GM18867 (cell line): ENCODE measurements at regions not wholly inside any gene's neighbourhood (a gene's known extent, or its start where the extent isn't known, plus 50 kb on each side); places are given as distances from the start of the nearest gene placed in this dataset.

ENCODE experiments used
- ATAC-seq: cut with Tn5 transposase; IDR thresholded peaks from one replicate; pipeline ENCODE4 v1.9.1; 2021; ENCODE audit warnings: mild to moderate bottlenecking, moderate library complexity; ENCODE audit not compliant: unreplicated experiment

DNA sequence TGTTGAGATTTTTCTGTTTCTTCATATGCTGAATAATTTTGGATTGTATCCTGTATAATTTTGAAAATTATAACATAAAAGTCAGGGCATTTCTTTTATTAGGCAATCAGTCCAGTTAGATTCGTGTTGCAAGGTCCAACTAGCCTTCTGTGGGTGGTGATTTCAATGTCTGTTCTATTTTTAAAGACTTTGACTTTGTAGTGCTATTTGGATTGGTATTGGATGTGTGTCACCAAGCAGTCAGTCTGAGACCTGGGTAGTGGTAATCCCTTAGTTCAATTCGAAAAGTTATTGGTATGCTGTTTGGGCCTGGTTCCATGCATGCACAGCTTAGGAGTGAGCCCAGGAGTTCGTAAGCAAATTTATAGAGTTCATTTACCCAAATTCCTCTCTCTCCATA lies 82.2 kb downstream of the EPDR1 start:
- no peak for ATAC-seq

DNA sequence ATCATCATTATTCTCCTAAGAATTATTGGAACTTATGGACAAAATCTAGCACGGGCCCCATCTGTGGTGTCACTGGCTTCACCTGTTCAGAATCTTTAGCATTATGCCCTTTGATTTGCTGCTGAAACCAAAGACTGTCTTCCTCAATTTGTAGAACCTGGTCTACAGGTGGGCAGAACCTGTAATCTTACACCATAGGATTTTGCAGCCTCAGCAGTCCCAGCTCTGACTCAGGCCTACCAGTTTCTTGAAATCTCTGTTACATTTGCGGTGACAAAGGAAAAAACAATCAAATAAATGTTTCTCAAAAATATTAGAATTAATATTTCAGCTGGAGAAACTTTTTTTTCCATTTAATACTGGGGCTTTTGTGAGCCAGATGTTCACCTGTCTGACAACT lies 86.1 kb downstream of the EPDR1 start:
- no peak for ATAC-seq

DNA sequence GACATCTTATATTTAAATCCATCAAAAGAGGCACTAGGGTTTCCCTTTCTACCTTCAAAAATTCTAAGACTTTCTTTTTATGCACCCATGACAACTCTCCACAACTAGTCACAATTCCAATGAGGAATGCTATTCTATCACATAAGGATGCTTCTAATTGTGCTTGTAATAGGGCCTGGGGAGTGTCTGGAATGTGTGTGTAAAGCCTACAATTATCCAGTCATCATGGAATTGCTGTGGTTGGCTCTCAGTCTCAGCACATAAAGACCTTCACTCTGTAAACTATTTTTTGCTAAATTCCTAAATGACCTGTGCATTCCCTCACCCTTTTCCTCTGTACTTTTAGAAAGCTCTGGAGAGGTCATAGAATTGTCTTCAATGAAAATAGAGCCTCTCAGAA lies 86.7 kb downstream of the EPDR1 start:
- ATAC-seq, result no peak

DNA sequence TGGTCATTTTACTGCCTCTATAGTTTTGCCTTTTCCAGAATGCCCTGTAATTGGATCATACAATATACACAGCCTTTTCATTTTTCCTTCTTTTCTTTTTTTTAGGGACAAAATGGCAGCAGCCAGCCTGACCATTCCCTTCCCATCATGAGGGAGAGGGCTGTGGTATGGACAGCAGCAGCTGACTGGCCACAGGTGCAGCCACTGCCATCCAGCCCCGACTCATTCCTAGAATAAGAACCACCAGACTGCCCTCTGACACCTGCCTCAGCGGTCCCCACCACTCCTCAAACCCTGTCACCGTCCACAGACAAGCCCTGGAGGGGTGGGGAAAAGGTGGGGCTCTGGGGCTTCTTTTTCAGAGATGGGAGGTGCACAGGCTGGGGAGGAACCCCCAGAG lies 92.8 kb downstream of the EPDR1 start:
- ATAC-seq, result no peak

DNA sequence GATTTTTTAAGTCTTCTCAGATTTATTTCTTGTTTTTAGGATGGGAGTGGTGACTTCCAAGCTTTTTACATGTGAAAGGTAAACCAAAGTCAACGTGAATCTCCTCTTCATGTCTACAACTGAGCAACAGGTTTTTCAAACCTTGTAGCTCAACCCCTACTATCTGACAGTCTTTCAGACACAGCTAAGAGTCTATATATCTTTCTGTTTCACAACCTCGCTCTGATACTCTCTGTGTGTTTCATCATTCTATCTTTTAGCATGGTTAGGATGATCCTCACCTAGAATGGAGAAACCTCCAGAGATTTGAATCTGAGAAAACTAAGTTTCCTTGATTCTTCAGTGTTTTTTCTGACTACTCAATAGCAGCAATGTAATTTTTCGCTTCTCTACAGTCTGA lies 96.1 kb downstream of the EPDR1 start:
- peak; percentile 50 for ATAC-seq

DNA sequence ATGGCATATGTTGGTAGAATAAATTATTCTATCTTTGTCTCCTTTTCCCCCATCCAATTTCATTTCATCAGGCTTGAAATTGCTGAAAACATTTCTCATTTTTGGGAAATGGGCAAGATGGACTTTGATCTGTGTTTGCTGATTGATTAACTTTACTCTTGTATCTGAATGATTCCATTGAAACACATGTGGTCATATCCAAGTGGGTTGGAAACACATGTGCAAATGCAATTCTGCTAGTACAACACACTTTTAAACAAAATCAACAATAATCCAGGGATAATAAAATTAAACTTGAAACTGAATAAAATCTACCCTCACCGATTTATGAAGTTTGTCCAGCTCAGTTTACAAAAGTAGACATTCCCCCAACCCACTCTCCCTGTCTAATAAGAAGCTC lies 96.9 kb downstream of the EPDR1 start:
- ATAC-seq, result no peak

DNA sequence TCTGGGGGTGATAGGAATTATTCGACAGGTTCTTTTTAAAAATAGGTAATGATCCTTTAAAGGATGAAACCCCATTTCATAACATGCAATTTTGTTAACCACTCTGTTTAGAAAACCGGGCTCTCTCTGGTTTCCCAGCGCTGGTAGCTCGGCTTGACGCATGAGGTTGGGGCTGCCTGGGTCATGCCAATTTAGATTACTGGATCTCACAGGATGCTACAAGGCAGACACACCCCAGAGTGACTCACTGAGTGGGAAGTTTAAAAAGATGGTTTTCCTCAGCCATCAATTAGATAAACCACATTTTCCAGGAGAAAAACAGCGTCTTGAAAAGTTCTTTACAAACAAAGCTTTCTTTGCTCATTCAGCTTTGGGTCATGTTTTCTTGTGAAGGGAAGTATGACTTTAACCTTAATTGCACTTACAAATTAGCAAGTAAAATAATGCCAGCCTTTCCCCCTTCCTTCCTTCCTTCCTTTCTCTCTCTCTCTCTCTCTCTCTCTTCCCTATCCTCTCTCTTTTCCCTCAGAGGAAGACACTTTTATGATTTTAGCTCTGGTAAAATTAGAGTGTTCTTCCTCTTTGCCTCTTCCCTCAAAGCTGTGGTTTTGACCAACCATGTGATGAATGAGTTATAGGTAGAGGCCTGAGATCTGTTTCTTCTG lies 99.8 kb downstream of the EPDR1 start:
- ATAC-seq, result no peak

DNA sequence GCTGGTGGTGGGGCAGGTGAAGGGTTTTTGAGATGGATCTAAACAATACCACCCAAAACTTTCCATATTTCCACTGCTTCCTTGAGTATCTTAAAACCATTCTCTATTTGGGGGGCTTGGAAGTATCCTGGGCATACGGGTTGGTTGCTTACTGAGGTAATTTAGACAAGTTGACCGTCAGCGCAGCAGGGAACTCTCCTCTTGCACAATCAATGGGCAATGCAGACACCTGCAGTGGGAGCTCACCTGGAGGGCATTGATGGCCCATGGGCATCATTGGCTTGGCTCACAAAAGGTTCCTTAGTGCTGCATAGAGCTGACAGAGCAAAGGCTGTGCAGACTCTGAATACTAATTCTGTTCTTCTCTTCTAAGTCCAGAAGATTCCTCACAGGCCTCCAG lies 101.5 kb downstream of the EPDR1 start:
- ATAC-seq, result no peak

DNA sequence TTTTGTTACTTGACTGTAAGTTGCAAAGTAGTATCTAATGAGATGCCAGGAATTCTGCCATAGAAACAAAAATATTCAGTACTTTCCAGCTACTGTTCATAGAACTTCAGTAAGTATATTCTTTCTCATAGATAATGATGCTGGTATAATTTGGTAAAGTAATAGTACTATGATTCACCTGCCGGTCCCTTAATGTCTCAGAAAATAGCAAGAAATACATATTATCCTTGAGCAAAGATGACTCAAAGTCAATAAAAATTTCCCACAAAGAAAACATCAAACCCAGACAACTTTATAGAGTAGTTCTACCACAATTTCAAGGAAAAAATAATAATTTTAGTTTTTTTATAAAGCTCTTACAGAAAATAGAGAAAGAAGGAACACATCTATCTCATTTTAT lies 105.4 kb downstream of the EPDR1 start:
- no peak for ATAC-seq

DNA sequence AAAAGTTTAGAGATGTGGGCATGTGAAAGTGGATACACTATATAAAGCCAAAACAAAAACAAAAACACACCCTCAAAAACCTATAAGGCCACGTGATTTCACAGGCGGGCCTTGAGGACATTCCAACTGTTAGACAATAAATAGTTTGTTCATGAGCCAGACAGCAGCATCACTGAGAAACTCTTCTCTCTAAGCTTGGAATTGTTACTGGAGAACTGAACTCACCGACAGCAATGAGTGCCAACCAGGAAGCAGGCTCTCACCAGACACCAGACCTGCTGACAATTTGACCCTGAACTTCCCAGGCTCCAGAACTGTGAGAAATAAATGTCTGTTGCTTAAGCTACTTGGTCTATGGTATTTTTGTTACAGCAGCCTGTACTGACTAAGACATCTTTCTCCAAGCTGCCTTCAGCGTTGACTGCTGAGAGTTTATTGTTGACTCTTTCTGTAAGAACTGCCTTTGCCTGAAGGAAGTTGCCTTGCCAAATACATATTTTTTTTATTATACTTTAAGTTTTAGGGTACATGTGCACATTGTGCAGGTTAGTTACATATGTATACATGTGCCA lies 107.5 kb downstream of the EPDR1 start:
- no peak for ATAC-seq

DNA sequence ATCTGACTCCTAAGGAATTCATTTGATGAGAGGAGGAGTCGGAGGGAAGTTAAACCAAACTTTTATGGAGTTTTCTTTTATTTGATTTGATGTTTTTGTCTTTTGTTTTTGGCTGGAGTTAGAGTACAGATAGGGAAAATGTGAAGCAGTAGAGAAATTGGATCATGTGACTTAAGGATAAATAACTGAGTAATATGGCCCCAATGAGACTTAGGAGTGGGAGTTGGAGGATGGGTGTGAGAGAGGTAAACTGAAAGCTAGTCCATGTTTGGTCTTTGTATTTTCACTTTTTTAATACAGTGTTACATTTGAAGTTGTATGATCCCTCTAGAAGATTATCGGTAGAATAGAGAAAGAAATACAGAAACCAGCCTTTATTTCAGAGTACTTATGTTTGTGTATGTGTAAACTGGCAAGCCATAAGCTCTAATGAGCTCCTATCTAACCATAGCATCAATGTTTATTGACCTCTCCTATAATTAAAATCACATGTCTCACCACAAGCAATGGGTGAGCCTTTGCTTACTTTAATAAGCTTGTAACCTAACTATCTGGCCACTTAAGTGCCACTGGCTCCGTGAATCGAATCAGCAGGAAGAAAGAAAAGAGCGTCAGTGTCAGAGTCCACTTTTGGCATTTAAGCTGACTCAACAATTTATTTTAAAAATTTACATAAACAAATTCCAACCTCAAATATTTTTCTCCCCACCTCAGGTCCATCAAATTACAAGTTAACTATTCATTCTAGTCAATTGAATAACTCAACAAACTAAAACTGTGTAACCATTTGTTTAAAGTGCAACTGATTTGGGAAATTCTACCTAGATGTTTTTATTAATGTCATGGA lies 113.8 kb downstream of the EPDR1 start:
- no peak for ATAC-seq

DNA sequence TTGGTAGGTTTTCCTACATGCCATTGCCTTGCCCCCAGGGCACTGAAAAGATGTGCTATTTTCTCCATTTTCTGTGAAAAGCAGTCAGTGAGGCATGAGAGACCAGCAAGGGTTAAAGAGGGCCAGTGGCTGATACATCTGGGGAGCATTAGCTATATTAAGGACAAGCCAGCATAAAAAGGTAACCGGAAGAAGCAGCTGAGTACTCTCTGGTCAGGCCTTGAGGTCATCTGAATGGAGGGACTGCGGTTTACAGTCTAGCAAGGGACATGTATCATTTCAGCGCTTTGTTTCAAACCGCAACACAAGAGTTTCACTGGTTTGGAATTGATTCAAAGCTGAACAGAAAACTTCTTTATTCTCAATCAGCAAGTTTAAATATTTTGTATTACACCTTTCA lies 120.4 kb downstream of the EPDR1 start:
- no peak for ATAC-seq

DNA sequence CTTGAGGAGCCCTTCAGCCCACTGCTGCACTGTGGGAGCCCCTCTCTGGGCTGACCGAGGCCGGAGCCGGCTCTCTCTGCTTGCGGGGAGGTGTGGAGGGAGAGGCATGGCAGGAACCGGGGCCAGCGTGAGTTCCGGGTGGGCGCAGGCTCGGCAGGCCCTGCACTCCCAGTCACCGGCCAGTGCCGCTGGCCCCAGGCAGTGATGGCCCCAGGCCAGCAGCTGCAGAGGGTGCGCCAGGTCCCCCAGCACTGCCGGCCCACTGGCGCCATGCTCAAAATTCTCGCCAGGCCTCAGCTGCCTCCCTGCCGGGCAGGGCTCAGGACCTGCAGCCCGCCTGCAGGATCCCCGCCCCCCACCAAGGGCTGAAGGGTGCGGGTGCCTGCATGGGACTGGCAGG lies 128.4 kb upstream of the STARD3NL start:
- no peak for ATAC-seq

DNA sequence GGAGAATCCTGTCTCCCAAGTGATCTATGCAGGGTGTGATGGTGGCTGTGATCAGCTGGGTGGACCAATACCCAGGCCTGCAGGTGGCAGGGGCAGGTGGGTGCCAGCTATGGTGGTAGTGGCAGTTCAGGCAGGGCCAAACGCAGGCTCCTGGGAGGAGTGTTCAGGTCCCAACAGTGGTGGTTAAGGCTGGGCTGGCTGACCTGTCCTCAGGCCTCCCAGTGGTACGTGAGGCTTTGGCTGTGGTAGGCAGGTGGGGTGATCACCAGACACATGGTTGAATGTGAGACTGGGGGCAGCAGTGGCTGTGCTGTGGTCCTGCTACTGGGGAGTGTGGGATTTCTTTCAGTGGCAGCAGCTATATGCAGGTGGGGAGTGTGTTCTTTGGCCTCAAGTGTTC lies 126.7 kb upstream of the STARD3NL start:
- ATAC-seq, result no peak

DNA sequence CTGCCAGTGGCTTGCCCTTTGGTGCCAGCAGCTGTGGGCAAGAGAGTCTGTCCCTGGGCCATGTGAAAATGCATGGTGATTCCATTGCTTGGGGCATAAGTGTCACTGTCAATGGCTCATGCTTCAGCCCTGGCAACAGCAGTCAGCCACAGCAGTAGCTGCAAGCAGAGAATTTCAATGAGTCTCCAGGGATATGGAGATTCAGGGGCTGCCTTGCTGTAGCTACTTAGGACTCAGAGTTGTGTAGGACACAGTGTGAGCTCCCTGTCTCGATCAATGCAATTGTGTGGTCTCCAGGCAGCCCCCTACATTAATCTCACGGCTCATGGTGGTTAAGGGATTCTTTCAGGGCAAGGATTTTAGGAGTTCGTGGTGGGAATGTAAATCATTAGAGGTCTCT lies 126.3 kb upstream of the STARD3NL start:
- no peak for ATAC-seq

DNA sequence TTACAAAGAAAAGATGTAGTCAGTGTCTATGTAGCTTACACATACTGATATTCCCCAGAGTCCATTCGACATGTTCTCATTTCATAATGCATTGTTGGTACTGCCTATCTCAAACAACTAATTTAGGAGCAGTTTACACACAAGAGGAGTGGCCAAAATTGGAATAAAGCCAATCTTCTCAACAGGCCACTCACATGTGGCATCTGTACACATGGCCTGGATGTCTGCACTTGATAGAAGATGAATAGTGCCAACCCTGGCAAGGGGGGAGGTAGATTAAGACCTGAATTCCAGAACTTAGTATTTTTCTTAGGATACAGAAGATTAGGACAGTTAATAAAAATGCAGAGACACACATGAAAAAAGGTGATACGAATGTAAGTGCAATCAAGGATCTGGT lies 125.3 kb upstream of the STARD3NL start:
- no peak for ATAC-seq

DNA sequence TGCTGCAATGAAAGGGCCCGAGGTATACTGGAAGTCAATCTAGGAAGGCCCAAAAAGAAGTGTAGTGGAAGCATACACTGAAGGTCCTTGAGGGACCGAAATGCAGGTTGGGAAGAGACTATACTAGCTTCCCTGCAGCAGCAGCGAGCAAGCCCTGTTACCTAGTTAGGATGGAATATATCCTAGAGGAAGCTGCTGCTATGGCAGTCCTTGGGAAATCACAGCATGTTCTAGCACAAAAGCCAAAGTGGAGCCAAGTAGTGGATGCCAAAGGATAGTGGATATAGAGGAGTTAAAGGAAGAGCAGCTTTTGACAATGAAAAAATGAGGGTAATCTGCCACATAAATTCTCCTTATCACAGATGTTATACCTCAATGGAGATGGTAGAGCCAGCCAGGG lies 123.8 kb upstream of the STARD3NL start:
- no peak for ATAC-seq

DNA sequence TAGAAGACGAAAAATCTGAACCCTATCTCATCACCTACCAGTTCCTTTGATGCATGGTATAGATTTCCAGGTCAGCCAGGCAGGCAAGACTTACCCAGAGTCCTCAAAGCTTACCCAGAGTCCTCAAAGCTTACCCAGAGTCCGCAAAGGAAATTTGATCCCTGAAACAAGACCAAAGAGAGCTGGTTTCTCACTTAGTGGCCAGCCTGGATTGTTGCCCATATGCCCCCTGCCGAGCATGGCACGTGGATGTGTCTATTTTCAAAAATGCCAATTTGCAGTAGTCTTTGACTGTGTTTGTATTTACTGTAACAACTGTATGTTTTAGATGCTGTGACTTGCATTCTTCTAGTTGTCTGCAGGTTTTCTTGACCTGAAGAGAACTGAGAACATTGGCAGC lies 120.2 kb upstream of the STARD3NL start:
- ATAC-seq, result no peak

DNA sequence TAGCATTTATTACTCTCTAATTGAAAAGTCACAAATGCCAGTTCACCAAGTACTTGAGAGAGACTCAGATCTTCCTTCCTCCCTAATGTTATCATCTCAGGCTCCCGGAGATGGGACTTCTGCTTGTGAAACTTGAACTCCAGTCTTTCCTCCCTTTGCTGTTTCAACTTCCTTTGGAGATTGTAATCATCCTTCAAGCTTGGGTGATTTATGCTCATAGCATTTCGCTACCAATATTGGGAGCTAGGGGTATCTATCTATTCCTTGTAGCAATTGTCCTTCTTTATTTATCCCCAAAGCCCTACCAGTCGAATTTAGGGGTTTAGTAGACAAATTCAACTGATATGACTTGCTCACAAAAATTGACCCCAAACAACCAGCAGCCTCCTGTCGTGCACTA lies 117.9 kb upstream of the STARD3NL start:
- no peak for ATAC-seq

DNA sequence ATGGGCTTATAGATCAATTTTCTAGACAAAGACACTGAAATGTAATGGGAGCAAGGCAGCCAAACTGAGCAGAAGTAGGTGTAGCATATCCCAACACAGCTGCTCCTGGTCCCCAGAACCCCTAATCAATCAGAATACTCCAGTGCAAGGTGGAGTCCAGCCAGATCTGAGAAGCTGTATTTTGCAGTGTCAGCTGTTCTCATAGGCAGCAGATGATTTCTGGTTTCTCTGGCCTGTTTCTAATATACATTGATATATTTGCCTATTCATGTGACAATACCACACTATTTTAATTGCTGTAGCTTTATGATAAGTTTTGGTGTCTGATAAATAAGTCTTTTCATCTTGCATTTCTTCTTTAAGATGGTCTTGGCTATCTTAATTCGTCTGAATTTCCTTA lies 117.4 kb upstream of the STARD3NL start:
- no peak for ATAC-seq

DNA sequence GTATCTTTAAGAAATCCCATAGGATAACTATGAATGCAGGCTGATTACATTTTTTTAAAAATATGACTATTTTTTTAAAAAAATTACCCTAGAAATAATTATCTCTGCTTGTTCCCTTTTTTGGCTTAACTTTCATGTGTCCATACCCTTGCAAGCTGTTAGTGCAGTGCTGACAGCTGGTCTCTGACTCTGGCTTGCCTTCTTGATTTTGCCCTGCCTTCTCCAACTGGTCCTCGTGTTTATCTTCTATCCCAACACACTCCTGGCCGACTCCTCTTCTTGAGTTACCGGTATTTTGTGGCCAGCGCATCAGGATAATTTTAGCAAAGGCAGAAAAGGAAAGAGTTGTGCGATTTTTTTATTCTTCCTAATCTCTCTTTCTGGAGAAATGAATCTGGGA lies 111.7 kb upstream of the STARD3NL start:
- ATAC-seq, result no peak

DNA sequence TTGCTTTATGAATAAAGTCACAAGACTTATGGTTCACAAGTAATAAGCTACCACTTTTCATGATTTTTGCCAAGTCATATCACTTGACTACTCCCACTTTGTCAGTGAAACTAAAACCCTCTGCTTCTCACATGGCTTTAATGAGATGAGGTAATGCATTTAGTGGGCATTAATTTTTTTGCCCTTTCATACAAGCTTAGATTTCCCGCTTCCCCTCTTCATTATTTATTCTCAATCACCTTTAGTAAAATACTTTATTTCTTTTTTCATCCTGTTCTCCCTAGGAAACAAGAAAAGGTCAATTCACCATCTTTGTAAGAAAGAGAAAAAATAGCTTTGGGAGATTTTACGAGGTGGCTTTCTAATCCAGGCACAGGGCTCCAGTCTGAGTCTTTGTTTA lies 109.6 kb upstream of the STARD3NL start:
- ATAC-seq, result no peak
